ENCODE measurements at regions not wholly inside any gene's neighbourhood (a gene's known extent, or its start where the extent isn't known, plus 50 kb on each side); places are given as distances from the start of the nearest gene placed in this dataset.

- no peak for DNase-seq
These were observed 77.9 kb upstream of the DOCK9 start for GRCh38 chr13:99055735-99056134.

GRCh38 chr13:99056381-99057014 is 78.6 kb upstream of the DOCK9 start:
- no peak for DNase-seq

GRCh38 chr13:99057310-99057975 is 79.6 kb upstream of the DOCK9 start:
- DNase-seq = no peak

GRCh38 chr13:99058527-99059495 is 80.9 kb upstream of the DOCK9 start:
- no peak for DNase-seq

GRCh38 chr13:99059498-99060075 is 81.7 kb upstream of the DOCK9 start:
- DNase-seq = no peak

- DNase-seq = no peak
These were observed 83.5 kb upstream of the DOCK9 start for GRCh38 chr13:99061411-99061810.

GRCh38 chr13:99062593-99062992 is 84.7 kb upstream of the DOCK9 start:
- DNase-seq = peak; percentile 14

GRCh38 chr13:99063178-99063577 is 85.3 kb upstream of the DOCK9 start:
- DNase-seq = no peak

GRCh38 chr13:99063952-99064351 is 86.1 kb upstream of the DOCK9 start:
- no peak for DNase-seq

- no peak for DNase-seq
These were observed 86.9 kb upstream of the DOCK9 start for GRCh38 chr13:99064624-99065234.

GRCh38 chr13:99065235-99066015 is 87.6 kb upstream of the DOCK9 start:
- no peak for DNase-seq

GRCh38 chr13:99066219-99066618 is 88.4 kb upstream of the DOCK9 start:
- no peak for DNase-seq

- DNase-seq = no peak
These were observed 89.5 kb upstream of the DOCK9 start for GRCh38 chr13:99067159-99067985.

GRCh38 chr13:99071211-99071610 is 93.3 kb upstream of the DOCK9 start:
- no peak for DNase-seq

GRCh38 chr13:99071666-99072065 is 93.8 kb upstream of the DOCK9 start:
- no peak for DNase-seq

- DNase-seq = no peak
These were observed 94.5 kb upstream of the DOCK9 start for GRCh38 chr13:99072356-99072755.

- DNase-seq = no peak
These were observed 95.1 kb upstream of the DOCK9 start for GRCh38 chr13:99072941-99073340.

GRCh38 chr13:99074693-99075092 is 96.8 kb upstream of the DOCK9 start:
- no peak for DNase-seq

- no peak for DNase-seq
These were observed 97.7 kb upstream of the DOCK9 start for GRCh38 chr13:99075268-99076191.
